Glomerular visceral epithelial cell (primary cell): ENCODE measurements at regions not wholly inside any gene's neighbourhood (a gene's known extent, or its start where the extent isn't known, plus 50 kb on each side); places are given as distances from the start of the nearest gene placed in this dataset.
"Not testable (repeated sequence)": the region's sequence is repeated elsewhere in the genome, so short reads cannot be mapped to it uniquely, and the experiment has no call there.

Source experiments
- DNase-seq: peaks from one replicate; pipeline ENCODE4 v3.0.0-alpha.2; 2016; ENCODE audit errors: extremely low spot score

GRCh38 chr3:164927728-164928127 lies 150.6 kb downstream of the SI start:
- DNase-seq: no peak

DNA sequence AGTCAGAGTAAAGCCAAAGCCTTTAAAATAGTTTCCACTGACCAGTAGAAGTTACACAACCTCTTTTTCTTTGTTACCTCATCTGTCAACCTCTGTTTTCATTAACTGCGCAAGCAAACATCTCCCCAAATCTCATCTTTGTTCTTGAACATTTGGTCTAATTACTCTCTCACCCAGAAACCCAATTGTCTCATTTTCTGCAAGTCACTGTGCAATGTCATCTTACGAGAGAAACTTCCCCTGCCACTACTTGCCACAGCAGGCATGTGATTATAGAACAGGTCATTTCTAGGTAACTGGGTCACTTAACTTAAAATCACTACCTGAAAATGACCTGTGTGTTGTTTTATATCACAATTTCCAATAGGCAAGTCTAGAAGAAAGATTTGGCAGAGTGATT lies 159.4 kb downstream of the SI start:
- DNase-seq: no peak

- DNase-seq: no peak
Observed at GRCh38 chr3:164912916-164913315, 165.4 kb downstream of the SI start.

DNA sequence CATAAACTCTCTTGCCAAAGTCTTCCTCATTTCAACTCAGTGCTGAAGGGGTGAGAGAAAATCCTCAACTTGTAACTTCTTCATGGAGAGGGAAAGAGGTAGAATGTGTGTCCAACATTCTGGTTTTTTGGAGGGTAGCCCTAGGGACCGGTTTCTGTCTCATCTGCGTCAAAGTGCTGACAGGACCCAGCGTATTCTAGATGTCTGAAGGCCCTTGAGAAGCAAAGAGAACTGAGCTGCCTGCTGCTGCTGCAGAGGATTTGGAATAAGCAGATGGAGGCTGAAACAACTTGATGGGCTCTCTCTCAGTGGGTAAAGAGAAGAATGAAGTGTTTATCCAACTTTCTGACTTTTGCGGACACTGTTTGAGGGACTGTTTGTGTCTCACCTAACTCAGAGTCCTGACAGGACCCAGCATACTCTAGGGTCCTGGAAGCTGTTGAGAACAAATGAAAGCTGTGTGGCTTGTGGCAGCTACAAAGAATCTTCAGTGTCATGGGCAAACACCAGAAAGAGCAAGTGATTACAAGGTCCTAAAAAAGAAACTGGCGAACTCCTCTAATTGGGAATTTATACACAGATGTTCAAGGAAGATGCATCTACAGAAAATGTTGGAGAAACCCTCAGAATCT lies 174.4 kb downstream of the SI start:
- DNase-seq: no peak

DNA sequence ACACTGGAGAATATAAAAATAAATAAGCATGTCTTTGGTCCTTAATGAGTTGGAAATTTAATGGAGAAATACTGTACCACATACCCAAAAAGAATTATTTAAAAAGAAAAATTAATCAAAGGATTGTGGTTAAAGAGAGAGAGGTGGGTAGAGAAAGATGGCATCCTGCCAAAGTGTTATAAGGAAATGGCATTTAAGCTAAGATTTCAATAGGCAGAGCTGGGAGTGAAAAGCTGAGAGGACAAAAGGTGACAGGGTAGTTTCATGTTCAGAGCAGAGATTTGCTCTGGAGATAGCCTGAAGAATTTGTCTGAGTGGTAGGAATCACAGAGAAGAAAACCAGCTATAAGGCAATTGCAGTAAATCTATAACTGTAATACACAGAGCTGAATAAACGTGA lies 181.0 kb downstream of the SI start:
- DNase-seq: no peak

DNA sequence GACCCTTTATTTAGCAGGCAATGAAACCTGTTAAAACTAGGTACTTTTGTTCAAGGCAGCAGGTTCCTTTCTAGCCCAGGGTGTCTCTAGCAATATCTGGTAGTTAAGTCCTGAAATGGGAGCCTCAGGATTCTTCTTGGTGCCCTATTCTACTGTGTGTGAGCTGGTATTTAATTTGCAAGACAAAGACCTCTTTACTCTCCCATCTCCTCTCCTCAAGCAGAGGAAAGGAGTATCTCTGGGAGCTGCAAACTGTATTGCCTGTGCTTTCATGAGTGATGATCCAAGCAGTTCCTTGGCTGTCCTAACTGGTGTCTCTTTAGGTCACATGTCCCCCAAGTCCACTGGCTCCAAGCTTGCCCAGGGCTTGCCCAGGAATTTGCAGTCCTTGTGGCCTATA lies 188.2 kb downstream of the SI start:
- no peak for DNase-seq

DNA sequence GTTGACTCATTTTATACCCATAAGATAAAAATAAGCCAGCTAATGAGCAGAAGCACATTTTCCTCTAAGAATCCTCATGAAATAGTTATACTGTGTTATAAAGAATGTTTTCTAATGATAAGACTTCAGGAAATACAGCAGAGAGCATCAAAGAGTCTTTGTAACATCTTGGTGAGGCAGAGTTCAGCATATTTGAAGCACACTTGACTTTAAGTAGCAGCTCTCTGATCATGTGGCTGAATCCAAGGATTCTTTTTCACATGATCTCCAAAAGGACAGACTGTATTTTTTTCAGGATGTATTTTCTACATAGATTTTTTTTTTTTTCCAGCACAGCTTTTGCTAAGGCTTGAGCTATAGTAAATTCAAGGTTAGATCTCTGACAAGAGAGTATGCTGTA lies 195.1 kb downstream of the SI start:
- DNase-seq: no peak

DNA sequence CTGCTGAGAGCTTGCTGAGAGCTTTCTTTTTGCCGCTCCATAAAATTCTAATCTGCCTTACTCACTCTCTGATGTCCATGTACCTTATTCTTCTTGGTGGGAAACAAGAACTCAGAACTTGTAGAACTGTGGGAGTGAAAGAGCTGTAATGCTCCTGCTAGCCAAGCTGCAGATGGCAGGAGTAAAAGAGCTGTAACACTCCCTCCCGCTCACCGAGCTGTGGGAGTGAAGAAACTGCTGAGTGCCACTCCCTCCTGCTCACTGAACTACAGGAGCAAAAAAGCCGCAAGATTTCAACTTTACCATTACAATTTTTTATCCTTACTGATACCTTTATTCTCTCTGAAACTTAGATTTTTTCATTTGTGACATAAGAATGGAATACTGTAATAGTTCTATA lies 199.1 kb downstream of the SI start:
- DNase-seq: no peak

- DNase-seq: no peak
Observed at GRCh38 chr3:164864454-164864853, 213.8 kb downstream of the SI start.

DNA sequence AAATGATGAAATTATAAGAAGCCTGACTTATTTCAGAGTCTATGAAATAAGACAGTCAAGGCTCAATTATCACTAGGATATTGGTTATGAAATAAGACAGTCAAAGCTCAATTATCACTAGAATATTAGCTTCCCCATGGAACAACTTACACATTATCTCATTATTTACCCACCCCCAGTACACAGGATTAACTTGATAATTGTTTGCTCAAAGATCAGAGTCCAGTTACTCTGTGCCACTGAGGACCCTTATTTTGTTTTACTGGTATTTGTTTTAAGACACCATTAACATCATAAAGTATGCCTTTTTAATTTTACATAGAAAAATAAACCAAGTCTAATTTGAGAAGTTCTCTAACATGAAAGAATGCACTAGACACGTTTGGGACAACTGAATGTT lies 225.4 kb downstream of the SI start:
- no peak for DNase-seq

DNA sequence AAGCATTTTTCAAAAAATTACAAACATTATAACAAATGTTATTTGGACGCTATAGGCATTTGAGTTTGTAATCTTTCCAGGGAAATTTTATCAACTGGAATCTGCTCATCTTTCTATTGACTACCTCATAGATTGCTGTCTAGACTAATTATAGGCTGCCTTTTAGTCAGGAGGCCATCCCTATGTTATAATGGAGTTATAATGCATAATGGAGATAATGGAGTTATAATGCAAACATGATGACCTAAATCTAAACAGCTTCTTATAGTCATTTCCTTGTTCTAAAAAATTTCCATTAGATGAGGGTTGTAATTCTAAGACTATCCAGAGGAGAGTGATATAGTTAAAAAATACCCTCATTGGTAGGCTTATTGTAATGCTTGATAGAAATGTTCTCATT lies 226.4 kb downstream of the SI start:
- DNase-seq: no peak

DNA sequence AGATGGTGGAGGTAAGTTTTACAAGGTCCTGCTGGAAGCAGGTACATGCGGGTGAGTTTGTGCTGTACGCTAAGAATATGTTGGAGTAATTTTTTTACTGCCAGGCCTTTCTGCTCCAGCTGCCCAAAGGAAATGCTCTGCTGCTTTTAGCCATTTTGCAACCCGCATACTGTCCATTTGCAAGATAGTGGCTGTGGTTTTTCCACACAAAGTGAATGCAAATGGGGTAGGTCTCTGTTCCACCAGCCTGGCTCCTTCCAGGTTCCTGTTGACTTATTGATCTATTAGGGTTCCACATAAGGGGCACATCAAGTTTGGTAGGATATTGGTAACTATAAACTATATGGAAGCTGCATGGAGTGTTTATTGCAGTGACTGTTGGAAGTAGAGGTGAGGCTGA lies 227.1 kb downstream of the SI start:
- DNase-seq: no peak

- DNase-seq: no peak
Observed at GRCh38 chr3:164848923-164849322, 229.4 kb downstream of the SI start.

DNA sequence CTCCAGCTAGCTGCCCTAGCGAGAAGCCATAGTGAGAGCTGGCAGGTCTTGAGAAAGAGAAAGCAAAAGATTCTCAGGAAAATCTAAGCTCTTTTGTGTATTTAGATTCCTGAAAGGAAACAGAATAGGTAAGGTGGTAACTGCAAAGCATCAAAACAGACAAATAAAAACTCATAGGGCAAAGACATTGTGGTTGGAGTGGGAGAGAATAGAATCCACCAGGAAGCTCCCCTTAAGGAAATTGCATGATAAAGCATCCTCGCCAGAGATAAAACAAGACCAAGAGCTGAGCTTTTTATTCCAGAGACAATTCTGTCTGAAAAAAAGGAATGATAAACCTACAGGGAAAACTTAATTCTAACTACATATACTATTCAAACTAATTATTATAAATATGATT lies 232.6 kb downstream of the SI start:
- no peak for DNase-seq

DNA sequence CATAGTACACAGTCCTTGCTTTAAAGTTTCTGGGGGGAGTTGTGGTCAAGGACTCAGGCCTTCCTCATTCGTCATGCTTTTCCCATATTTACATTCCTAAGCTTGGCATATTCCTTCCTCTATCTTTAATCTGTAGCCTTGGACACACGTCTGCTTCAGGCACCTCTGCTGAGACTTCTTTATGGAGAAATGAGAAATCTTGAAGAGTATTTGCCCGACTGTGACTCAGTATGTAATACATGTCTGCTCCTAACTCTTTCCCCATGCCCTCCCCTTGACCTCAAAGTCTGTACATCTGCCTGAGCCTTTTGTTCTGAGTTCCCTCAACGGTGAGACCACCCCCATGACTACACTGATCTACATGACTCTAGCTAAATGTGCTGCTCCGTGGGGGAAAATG lies 246.1 kb downstream of the SI start:
- DNase-seq: peak; percentile 9

GRCh38 chr3:164818318-164818717 lies 260.0 kb downstream of the SI start:
- no peak for DNase-seq

- DNase-seq: no peak
Observed at GRCh38 chr3:164814106-164814505, 264.2 kb downstream of the SI start.

- no peak for DNase-seq
Observed at GRCh38 chr3:164812042-164812441, 266.3 kb downstream of the SI start.

DNA sequence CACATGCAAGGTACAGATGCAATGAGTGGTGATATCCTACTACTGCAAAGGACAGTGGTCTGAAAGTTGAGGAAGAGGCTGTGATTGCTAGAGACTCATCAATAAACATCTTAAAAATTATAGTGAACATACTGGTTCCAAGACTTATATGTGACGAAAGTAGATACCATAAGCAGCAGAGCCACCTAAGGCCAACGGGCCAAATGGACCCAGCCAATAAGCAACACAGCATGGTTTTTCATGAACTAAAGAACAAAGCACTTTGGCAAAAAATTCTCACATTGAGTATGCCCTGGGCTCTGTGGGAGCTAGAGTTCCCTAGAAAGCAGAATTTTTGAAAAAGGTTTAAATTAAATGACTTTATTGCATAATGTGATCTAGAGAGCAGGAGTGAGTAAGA lies 272.1 kb downstream of the SI start:
- DNase-seq: no peak

DNA sequence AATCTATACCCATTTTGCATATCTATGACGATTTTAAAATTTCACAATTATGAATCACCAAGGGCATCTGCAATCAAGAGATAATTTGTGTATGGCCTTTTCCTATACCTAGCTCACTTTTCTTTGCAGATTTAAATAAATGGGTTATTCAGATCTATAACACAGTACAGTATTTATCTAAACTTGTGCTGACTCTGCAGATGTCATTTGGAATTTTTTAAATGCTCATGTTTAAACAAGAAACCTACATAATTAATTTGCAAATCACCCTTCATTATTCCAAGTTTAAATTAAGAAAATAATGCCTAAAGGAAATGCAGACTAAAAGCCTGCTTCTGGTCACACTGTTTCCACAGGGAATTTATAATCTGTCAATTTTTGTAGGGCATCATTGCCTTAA lies 284.2 kb downstream of the SI start:
- no peak for DNase-seq

DNA sequence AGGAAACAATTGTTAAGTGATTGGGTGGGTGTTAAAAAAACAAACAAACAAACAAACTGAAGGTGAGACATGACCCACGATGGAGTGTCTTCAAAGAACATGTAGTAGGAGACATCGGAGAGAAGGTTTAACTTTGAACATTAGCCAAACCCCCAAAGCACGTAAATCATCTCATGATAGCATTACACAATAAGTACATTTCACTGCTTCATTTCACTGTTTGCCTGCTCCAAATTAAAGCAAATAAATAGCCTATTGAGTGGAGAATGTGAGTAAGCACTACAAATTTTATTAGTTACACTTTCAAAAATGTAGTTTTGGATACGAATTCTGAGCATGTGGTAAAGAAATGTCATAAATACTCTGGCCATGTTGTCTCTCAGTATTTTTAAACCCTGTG lies 287.0 kb downstream of the SI start:
- no peak for DNase-seq

- DNase-seq: not testable (repeated sequence)
Observed at GRCh38 chr3:164784407-164784806, 293.9 kb downstream of the SI start.

GRCh38 chr3:164781755-164782154 lies 296.5 kb downstream of the SI start:
- no peak for DNase-seq

DNA sequence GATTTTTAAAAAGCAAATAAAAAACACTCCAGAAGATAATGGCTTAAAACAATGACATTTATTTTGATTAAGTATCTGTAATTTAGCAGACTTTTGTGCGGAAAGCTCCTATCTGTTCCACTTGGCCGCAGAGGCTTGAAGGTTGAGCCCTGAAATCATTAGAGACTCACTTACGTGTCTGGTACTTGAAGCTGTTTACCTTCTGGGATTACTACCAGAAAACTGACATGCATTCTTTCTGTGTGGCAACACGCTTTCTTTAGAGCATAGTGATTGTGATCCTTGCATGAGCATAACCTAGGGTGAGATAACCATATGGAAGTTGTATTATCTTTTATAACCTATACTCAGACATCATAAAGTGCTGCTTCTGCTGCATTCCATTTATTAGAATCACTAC lies 298.5 kb downstream of the SI start:
- DNase-seq: no peak

- DNase-seq: no peak
Observed at GRCh38 chr3:164752812-164753211, 325.5 kb downstream of the SI start.
